ENCODE measurements at regions not wholly inside any gene's neighbourhood (a gene's known extent, or its start where the extent isn't known, plus 50 kb on each side); places are given as distances from the start of the nearest gene placed in this dataset.

DNA sequence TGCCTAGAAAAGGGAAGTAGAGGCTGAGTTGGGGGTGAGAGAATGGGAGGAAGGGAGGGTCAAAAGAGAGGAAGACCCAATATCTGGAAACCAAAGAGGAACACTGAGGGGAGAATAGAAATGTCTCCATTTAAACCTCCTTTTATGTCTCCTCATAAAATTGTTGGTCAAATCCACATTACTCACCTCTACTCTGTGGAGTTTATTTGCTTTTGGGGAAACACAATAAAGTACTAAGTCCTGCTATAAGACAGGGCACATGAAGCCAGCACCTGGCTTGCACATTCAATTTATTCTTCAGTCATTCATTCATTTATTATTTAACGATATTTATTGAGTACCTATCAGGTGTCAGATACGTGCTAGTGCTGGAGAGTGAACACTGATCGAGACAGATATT is 60.3 kb upstream of the NFE2L2 start:
- FAIRE-seq (no peak), DNase-seq (ENCODE audit: low read depth, low spot score) (no peak)
- Histone ChIP-seq H3K9ac (replicated peaks; ENCODE audit: extremely low read depth, insufficient read depth, low read length) (no peak overlapping the region), H3K36me3 (ENCODE audit: control insufficient read depth in 2 of 2, extremely low read depth in 1 of 2, insufficient read depth in 2 of 2, low read length in 2 of 2) (no peaks in the 10 kb centered on the region), H3K9me3 (replicated peaks; ENCODE audit: control insufficient read depth, insufficient read depth, low read length) (no peaks in the 10 kb centered on the region), H3K27ac (ENCODE audit: insufficient read depth, low read depth, low read length) (no peak overlapping the region), H3K4me3 (replicated peaks in 1 of 3; ENCODE audit: insufficient read depth in 1 of 3, low read depth in 1 of 3, low read length in 3 of 3) (no peak overlapping the region), H3K9me1 (replicated peaks; ENCODE audit: control insufficient read depth, extremely low read depth, insufficient read depth, low read length) (no peaks in the 10 kb centered on the region), H3K4me2 (ENCODE audit: insufficient read depth, low read length) (no peak overlapping the region), H3K79me2 (ENCODE audit: control insufficient read depth, insufficient read depth, low read length) (no peaks in the 10 kb centered on the region), H3K4me1 (ENCODE audit: control insufficient read depth, extremely low read depth, insufficient read depth, low read length) (peaks cover 9% of the 10 kb centered on the region), H3K27me3 (ENCODE audit: control insufficient read depth in 2 of 2, insufficient read depth in 2 of 2, low read length in 2 of 2) (no peaks in the 10 kb centered on the region), H2AFZ (ENCODE audit: low read depth, low read length) (no peak overlapping the region), H4K20me1 (replicated peaks; ENCODE audit: control insufficient read depth, extremely low read depth, insufficient read depth, low read length) (no peaks in the 10 kb centered on the region)
- dilution Hi-C loops (cut with MboI; ENCODE audit: extremely low pct_ligation_motif_present, low sequenced_read_pairs): no loop called here
- ChIA-PET POLR2A (no interaction called here), CTCF (interaction anchor here (1.6 kb wide), 1 partner anchor 160 kb away, joined by 5 read pairs; no protein-coding TSS in a partner anchor)
- no TSS peak for BruUV-seq (replicated peaks)
- intact Hi-C loops (cut with micrococcal nuclease): no loop called here
- TF ChIP-seq GATA2 (IDR thresholded peaks at IDR 0.05; ENCODE audit: insufficient read depth, insufficient read length, low read depth, low read length) (no peak), POLR2A (IDR thresholded peaks at IDR 0.05; ENCODE audit: low read depth, low read length) (no peak), JUN (IDR thresholded peaks at IDR 0.05; ENCODE audit: borderline replicate concordance, insufficient read depth, insufficient read length, low read depth) (no peak), EZH2 (IDR thresholded peaks at IDR 0.05; ENCODE audit: borderline replicate concordance, low read depth, low read length, severe bottlenecking) (no peak), MYC (IDR thresholded peaks at IDR 0.05; ENCODE audit: low read depth, low read length) (no peak), FOS (IDR thresholded peaks at IDR 0.05; ENCODE audit: borderline replicate concordance, insufficient read depth, low read length) (no peak), POLR2AphosphoS5 (IDR thresholded peaks at IDR 0.05; ENCODE audit: insufficient read depth, low read depth, low read length) (no peak)
- TF ChIP-seq, protein P1, sequence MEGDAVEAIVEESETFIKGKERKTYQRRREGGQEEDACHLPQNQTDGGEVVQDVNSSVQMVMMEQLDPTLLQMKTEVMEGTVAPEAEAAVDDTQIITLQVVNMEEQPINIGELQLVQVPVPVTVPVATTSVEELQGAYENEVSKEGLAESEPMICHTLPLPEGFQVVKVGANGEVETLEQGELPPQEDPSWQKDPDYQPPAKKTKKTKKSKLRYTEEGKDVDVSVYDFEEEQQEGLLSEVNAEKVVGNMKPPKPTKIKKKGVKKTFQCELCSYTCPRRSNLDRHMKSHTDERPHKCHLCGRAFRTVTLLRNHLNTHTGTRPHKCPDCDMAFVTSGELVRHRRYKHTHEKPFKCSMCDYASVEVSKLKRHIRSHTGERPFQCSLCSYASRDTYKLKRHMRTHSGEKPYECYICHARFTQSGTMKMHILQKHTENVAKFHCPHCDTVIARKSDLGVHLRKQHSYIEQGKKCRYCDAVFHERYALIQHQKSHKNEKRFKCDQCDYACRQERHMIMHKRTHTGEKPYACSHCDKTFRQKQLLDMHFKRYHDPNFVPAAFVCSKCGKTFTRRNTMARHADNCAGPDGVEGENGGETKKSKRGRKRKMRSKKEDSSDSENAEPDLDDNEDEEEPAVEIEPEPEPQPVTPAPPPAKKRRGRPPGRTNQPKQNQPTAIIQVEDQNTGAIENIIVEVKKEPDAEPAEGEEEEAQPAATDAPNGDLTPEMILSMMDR (IDR thresholded peaks at IDR 0.05; ENCODE audit: extremely low read depth in 1 of 2, insufficient read depth in 1 of 2, low read depth in 1 of 2, low read length in 2 of 2): no peak
- TF ChIP-seq, protein P2, sequence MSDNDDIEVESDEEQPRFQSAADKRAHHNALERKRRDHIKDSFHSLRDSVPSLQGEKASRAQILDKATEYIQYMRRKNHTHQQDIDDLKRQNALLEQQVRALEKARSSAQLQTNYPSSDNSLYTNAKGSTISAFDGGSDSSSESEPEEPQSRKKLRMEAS (IDR thresholded peaks at IDR 0.05; ENCODE audit: insufficient read depth, insufficient read length): no peak

All from endothelial cell of umbilical vein (primary cell).